Activated naive CD4-positive, alpha-beta T cell (primary cell): ENCODE measurements at regions not wholly inside any gene's neighbourhood (a gene's known extent, or its start where the extent isn't known, plus 50 kb on each side); places are given as distances from the start of the nearest gene placed in this dataset.

ENCODE experiments used
- DNase-seq, 4 experiments: peaks; one replicate each; lab custom pipeline; 2025; lab: John Stamatoyannopoulos, UW

- DNase-seq = no peak
Measured at GRCh38 chr17:79169861-79170260, 95.2 kb downstream of the ENGASE start.

- no peak for DNase-seq
Measured at GRCh38 chr17:79169366-79169765, 94.7 kb downstream of the ENGASE start.

GRCh38 chr17:79168486-79169055, 93.9 kb downstream of the ENGASE start:
- DNase-seq = no peak

- no peak for DNase-seq
Measured at GRCh38 chr17:79167486-79167885, 92.9 kb downstream of the ENGASE start.

GRCh38 chr17:79165756-79166473, 91.3 kb downstream of the ENGASE start:
- DNase-seq = no peak

GRCh38 chr17:79164913-79165695, 90.5 kb downstream of the ENGASE start:
- DNase-seq = no peak

- DNase-seq = no peak
Measured at GRCh38 chr17:79164408-79164807, 89.8 kb downstream of the ENGASE start.

GRCh38 chr17:79163071-79163470, 88.4 kb downstream of the ENGASE start:
- DNase-seq = no peak

- DNase-seq = no peak
Measured at GRCh38 chr17:79162012-79162963, 87.7 kb downstream of the ENGASE start.

- DNase-seq = no peak
Measured at GRCh38 chr17:79160980-79161636, 86.5 kb downstream of the ENGASE start.

GRCh38 chr17:79159926-79160325, 85.3 kb downstream of the ENGASE start:
- no peak for DNase-seq

GRCh38 chr17:79159471-79159870, 84.8 kb downstream of the ENGASE start:
- DNase-seq = no peak

GRCh38 chr17:79156463-79157095, 82.0 kb downstream of the ENGASE start:
- DNase-seq = no peak

- DNase-seq = no peak
Measured at GRCh38 chr17:79155701-79156100, 81.1 kb downstream of the ENGASE start.

- DNase-seq = no peak
Measured at GRCh38 chr17:79154951-79155585, 80.4 kb downstream of the ENGASE start.

GRCh38 chr17:79154446-79154845, 79.8 kb downstream of the ENGASE start:
- no peak for DNase-seq

- no peak for DNase-seq
Measured at GRCh38 chr17:79153367-79154130, 78.9 kb downstream of the ENGASE start.

- DNase-seq = no peak
Measured at GRCh38 chr17:79152636-79153035, 78.0 kb downstream of the ENGASE start.

- no peak for DNase-seq
Measured at GRCh38 chr17:79152110-79152509, 77.5 kb downstream of the ENGASE start.

GRCh38 chr17:79150799-79151198, 76.2 kb downstream of the ENGASE start:
- DNase-seq = no peak
